Liver (tissue), 2 donors: ENCODE measurements at regions not wholly inside any gene's neighbourhood (a gene's known extent, or its start where the extent isn't known, plus 50 kb on each side); places are given as distances from the start of the nearest gene placed in this dataset.

Source experiments
- NR2F2 ChIP-seq: IDR thresholded peaks from 2 replicates; pipeline ENCODE4 v1.6.1; 2016; ENCODE audit warnings: antibody characterized with exemption
- RAD21 ChIP-seq, 2 donors: IDR thresholded peaks; 2 replicates each; pipeline ENCODE4 v1.6.1; 2016; ENCODE audit warnings: antibody characterized with exemption in 2 of 2, mild to moderate bottlenecking in 2 of 2
- TAF1 ChIP-seq: conservative IDR thresholded peaks from 2 replicates; pipeline ENCODE4 v1.6.1; 2016; ENCODE audit warnings: antibody characterized with exemption, mild to moderate bottlenecking
- donor health status: healthy.

DNA sequence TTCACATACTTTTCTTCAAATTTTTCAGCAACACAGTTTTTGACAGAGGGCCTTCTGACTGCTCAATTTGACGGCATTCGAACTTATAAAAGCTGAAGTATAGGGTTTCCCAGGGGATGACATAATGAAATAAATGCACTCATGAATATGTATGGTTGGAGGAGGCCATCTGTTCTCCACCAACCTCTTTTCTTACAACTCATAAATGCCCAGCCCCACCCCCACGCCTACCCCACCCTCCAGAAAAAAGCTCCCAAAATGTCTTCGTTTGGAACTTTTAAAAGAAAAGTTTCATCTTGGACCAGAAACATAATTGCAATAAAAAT, 211.6 kb upstream of the LRRN1 start:
- TF ChIP-seq RAD21 (IDR thresholded peaks at IDR 0.05) (no peak), NR2F2 (no peak), TAF1 (no peak)
